OCI-LY1 (cell line): ENCODE measurements at regions not wholly inside any gene's neighbourhood (a gene's known extent, or its start where the extent isn't known, plus 50 kb on each side); places are given as distances from the start of the nearest gene placed in this dataset.

Source experiments
- H2AFZ ChIP-seq: fragments of 200-600 bp; sonication (generic), shearing (Covaris generic); 2 replicates; pipeline ENCODE4 v1.6.0; 2014; ENCODE audit warnings: antibody characterized with exemption, mild to moderate bottlenecking, low read length
- H3F3A ChIP-seq: fragments of 200-600 bp; sonication (generic), shearing (Covaris generic); 2 replicates; pipeline ENCODE4 v1.6.0; 2014; ENCODE audit warnings: mild to moderate bottlenecking, antibody characterized with exemption, low read length, moderate library complexity; ENCODE audit not compliant: insufficient read depth
- H3K27ac ChIP-seq: fragments of 200-600 bp; sonication (generic); 2 replicates; pipeline ENCODE4 v1.5.1; 2014; ENCODE audit warnings: low read length, mixed run types, mild to moderate bottlenecking, low read depth; ENCODE audit not compliant: poor library complexity, severe bottlenecking
- H3K27me3 ChIP-seq: fragments of 200-600 bp; sonication (generic); 2 replicates; pipeline ENCODE4 v1.6.0; 2014; ENCODE audit warnings: antibody characterized with exemption, mild to moderate bottlenecking, low read length, moderate library complexity; ENCODE audit not compliant: insufficient read depth
- H3K36me3 ChIP-seq: fragments of 200-600 bp; sonication (generic); 2 replicates; pipeline ENCODE4 v1.6.1; 2014; ENCODE audit warnings: mild to moderate bottlenecking, antibody characterized with exemption, low read length, moderate library complexity, mixed read lengths; ENCODE audit not compliant: insufficient read depth
- H3K4me1 ChIP-seq: fragments of 200-600 bp; sonication (generic); 2 replicates; pipeline ENCODE4 v1.5.1; 2014; ENCODE audit warnings: mild to moderate bottlenecking, low read length, moderate library complexity; ENCODE audit not compliant: insufficient read depth, severe bottlenecking
- H3K4me2 ChIP-seq: fragments of 200-600 bp; sonication (generic), shearing (Covaris generic); 2 replicates; pipeline ENCODE4 v1.6.1; 2014; ENCODE audit warnings: low read length
- H3K4me3 ChIP-seq: fragments of 200-600 bp; sonication (generic); 2 replicates; pipeline ENCODE4 v1.5.1; 2014; ENCODE audit warnings: low read length, low read depth, mild to moderate bottlenecking, mixed read lengths; ENCODE audit not compliant: poor library complexity, severe bottlenecking
- H3K79me2 ChIP-seq: fragments of 200-600 bp; shearing (Covaris generic); 2 replicates; pipeline ENCODE4 v1.6.1; 2016; ENCODE audit warnings: mixed run types, low read length, mixed read lengths; ENCODE audit not compliant: insufficient read depth
- H3K9ac ChIP-seq: fragments of 200-600 bp; sonication (generic), shearing (Covaris generic); 2 replicates; pipeline ENCODE4 v1.6.1; 2014; ENCODE audit warnings: mild to moderate bottlenecking, low read length, mixed read lengths
- H3K9me2 ChIP-seq: fragments of 200-600 bp; sonication (generic), shearing (Covaris generic); 2 replicates; pipeline ENCODE4 v1.6.1; 2014; ENCODE audit warnings: low read depth, mild to moderate bottlenecking, low read length, mixed read lengths
- H3K9me3 ChIP-seq: fragments of 200-600 bp; shearing (Covaris generic); 2 replicates; pipeline ENCODE4 v1.6.1; 2014; ENCODE audit warnings: low read length, mixed read lengths
- H4K20me1 ChIP-seq: fragments of 200-600 bp; sonication (generic), shearing (Covaris generic); 2 replicates; pipeline ENCODE4 v1.6.0; 2016; ENCODE audit warnings: mild to moderate bottlenecking, low read length; ENCODE audit not compliant: insufficient read depth
- CTCF ChIP-seq: fragments of 200-600 bp; sonication (generic), shearing (Covaris generic); IDR thresholded peaks from 2 replicates; pipeline ENCODE4 v1.5.1; 2017; ENCODE audit warnings: mild to moderate bottlenecking, antibody characterized with exemption, low read length, moderate library complexity, mixed read lengths
- EZH2 ChIP-seq: fragments of 200-600 bp; sonication (generic), shearing (Covaris generic); IDR thresholded peaks from 2 replicates; pipeline ENCODE4 v1.8.0; 2017; ENCODE audit warnings: borderline replicate concordance, mixed run types, mild to moderate bottlenecking, antibody characterized with exemption, low read length, moderate library complexity, mixed read lengths

- H3K9me3 ChIP-seq, result no peaks in the 10 kb centered on the region
Measured at GRCh38 chr5:30156156-30156555, 1037.3 kb upstream of the CDH6 start.

GRCh38 chr5:30152431-30152830, 1041.1 kb upstream of the CDH6 start:
- no peak overlapping the region for H2AFZ ChIP-seq
- no peak overlapping the region for H3K9ac ChIP-seq
- H3F3A ChIP-seq, result no peaks in the 10 kb centered on the region
- no peaks in the 10 kb centered on the region for H3K4me1 ChIP-seq
- H4K20me1 ChIP-seq, result no peaks in the 10 kb centered on the region
- no peaks in the 10 kb centered on the region for H3K9me3 ChIP-seq
- H3K4me2 ChIP-seq, result no peak overlapping the region
- H3K4me3 ChIP-seq, result no peak overlapping the region
- no peaks in the 10 kb centered on the region for H3K9me2 ChIP-seq
- no peaks in the 10 kb centered on the region for H3K79me2 ChIP-seq
- H3K27me3 ChIP-seq, result no peaks in the 10 kb centered on the region
- TF ChIP-seq EZH2, result no peak
- TF ChIP-seq CTCF, result no peak
- no peak overlapping the region for H3K27ac ChIP-seq
- no peaks in the 10 kb centered on the region for H3K36me3 ChIP-seq

More at GRCh38 chr5:30156156-30156555, 1037.3 kb upstream of the CDH6 start:
- Histone ChIP-seq H3K9ac (no peak overlapping the region), H3K4me2 (no peak overlapping the region), H3K9me2 (no peaks in the 10 kb centered on the region), H3K36me3 (no peaks in the 10 kb centered on the region), H4K20me1 (no peaks in the 10 kb centered on the region), H3F3A (no peaks in the 10 kb centered on the region), H3K4me3 (no peak overlapping the region), H3K27ac (no peak overlapping the region), H3K27me3 (no peaks in the 10 kb centered on the region), H3K79me2 (no peaks in the 10 kb centered on the region), H2AFZ (no peak overlapping the region), H3K4me1 (no peaks in the 10 kb centered on the region)
- no peak for TF ChIP-seq CTCF
- TF ChIP-seq EZH2, result no peak

GRCh38 chr5:30150231-30150630, 1043.3 kb upstream of the CDH6 start:
- no peaks in the 10 kb centered on the region for H3F3A ChIP-seq
- no peaks in the 10 kb centered on the region for H3K4me1 ChIP-seq
- H3K27me3 ChIP-seq, result no peaks in the 10 kb centered on the region
- H3K27ac ChIP-seq, result no peak overlapping the region
- H3K36me3 ChIP-seq, result no peaks in the 10 kb centered on the region
- no peak overlapping the region for H3K9ac ChIP-seq
- H3K9me3 ChIP-seq, result no peaks in the 10 kb centered on the region
- no peak overlapping the region for H3K4me2 ChIP-seq
- no peak overlapping the region for H3K4me3 ChIP-seq
- TF ChIP-seq EZH2 (no peak), CTCF (no peak)
- no peaks in the 10 kb centered on the region for H3K9me2 ChIP-seq
- no peaks in the 10 kb centered on the region for H3K79me2 ChIP-seq
- H4K20me1 ChIP-seq, result no peaks in the 10 kb centered on the region
- H2AFZ ChIP-seq, result no peak overlapping the region
